ENCODE measurements at regions not wholly inside any gene's neighbourhood (a gene's known extent, or its start where the extent isn't known, plus 50 kb on each side); places are given as distances from the start of the nearest gene placed in this dataset.

- no peak for TF ChIP-seq CTCF (conservative IDR thresholded peaks at IDR 0.05; ENCODE audit: low read depth, low read length)
- no peak overlapping the region for H3K4me3 ChIP-seq (ENCODE audit: low read length)
- no peak for DNase-seq (ENCODE audit: low read depth)
Observed at GRCh38 chr3:150291515-150291914, 116.6 kb upstream of the TSC22D2 start.

GRCh38 chr3:150286390-150287147 is 121.5 kb upstream of the TSC22D2 start:
- TF ChIP-seq CTCF (conservative IDR thresholded peaks at IDR 0.05; ENCODE audit: low read depth, low read length): peak; percentile 68
- no peak overlapping the region for H3K4me3 ChIP-seq (ENCODE audit: low read length)
- DNase-seq (ENCODE audit: low read depth): no peak

GRCh38 chr3:150285601-150286000 is 122.5 kb upstream of the TSC22D2 start:
- no peak for TF ChIP-seq CTCF (conservative IDR thresholded peaks at IDR 0.05; ENCODE audit: low read depth, low read length)
- no peak overlapping the region for H3K4me3 ChIP-seq (ENCODE audit: low read length)
- no peak for DNase-seq (ENCODE audit: low read depth)

- no peak for TF ChIP-seq CTCF (conservative IDR thresholded peaks at IDR 0.05; ENCODE audit: low read depth, low read length)
- H3K4me3 ChIP-seq (ENCODE audit: low read length): no peak overlapping the region
- DNase-seq (ENCODE audit: low read depth): no peak
Observed at GRCh38 chr3:150278843-150279381, 129.2 kb upstream of the TSC22D2 start.

- no peak for DNase-seq (ENCODE audit: low read depth)
- no peak overlapping the region for H3K4me3 ChIP-seq (ENCODE audit: low read length)
- TF ChIP-seq CTCF (conservative IDR thresholded peaks at IDR 0.05; ENCODE audit: low read depth, low read length): no peak
Observed at GRCh38 chr3:150278195-150278594, 129.9 kb upstream of the TSC22D2 start.

- no peak for TF ChIP-seq CTCF (conservative IDR thresholded peaks at IDR 0.05; ENCODE audit: low read depth, low read length)
- H3K4me3 ChIP-seq (ENCODE audit: low read length): no peak overlapping the region
- DNase-seq (ENCODE audit: low read depth): no peak
Observed at GRCh38 chr3:150277444-150277843, 130.7 kb upstream of the TSC22D2 start.

- no peak overlapping the region for H3K4me3 ChIP-seq (ENCODE audit: low read length)
- TF ChIP-seq CTCF (conservative IDR thresholded peaks at IDR 0.05; ENCODE audit: low read depth, low read length): no peak
- DNase-seq (ENCODE audit: low read depth): no peak
Observed at GRCh38 chr3:150275941-150276340, 132.2 kb upstream of the TSC22D2 start.
